Panc1 (cell line): ENCODE measurements at regions not wholly inside any gene's neighbourhood (a gene's known extent, or its start where the extent isn't known, plus 50 kb on each side); places are given as distances from the start of the nearest gene placed in this dataset.

Experiments
- CTCF ChIP-seq: fragments of 450-650 bp; IDR thresholded peaks from 2 replicates; pipeline ENCODE4 v1.5.1; 2017; ENCODE audit warnings: mild to moderate bottlenecking
- POLR2AphosphoS5 ChIP-seq: IDR thresholded peaks from 2 replicates; pipeline ENCODE4 v1.6.1; 2012; ENCODE audit warnings: mild to moderate bottlenecking, low read depth, low read length, moderate library complexity
- REST ChIP-seq, 2 experiments: IDR thresholded peaks; 2 replicates each; pipeline ENCODE4 v1.6.1; 2011 to 2012; ENCODE audit warnings: low read depth in 2 of 2, control low read depth in 1 of 2, low read length in 1 of 2, mild to moderate bottlenecking in 1 of 2, moderate library complexity in 1 of 2; ENCODE audit not compliant: insufficient read depth in 1 of 2
- SIN3A ChIP-seq: IDR thresholded peaks from 2 replicates; pipeline ENCODE4 v1.6.1; 2012; ENCODE audit warnings: low read depth, mild to moderate bottlenecking, low read length, moderate library complexity, borderline replicate concordance; ENCODE audit not compliant: insufficient read depth
- TCF7L2 ChIP-seq: IDR thresholded peaks from 2 replicates; pipeline ENCODE4 v1.6.1; 2011; ENCODE audit warnings: mild to moderate bottlenecking, low read depth, low read length, inconsistent platforms

- TF ChIP-seq SIN3A (no peak), CTCF (no peak), POLR2AphosphoS5 (no peak), REST (IDR thresholded peaks at IDR 0.05; ENCODE audit: insufficient read depth in 1 of 2, low read depth in 2 of 2, low read length in 1 of 2) (no peak), TCF7L2 (no peak)
These were observed 602.5 kb upstream of the ARGLU1 start for GRCh38 chr13:107170270-107170931.
